H1 (cell line): ENCODE measurements at regions not wholly inside any gene's neighbourhood (a gene's known extent, or its start where the extent isn't known, plus 50 kb on each side); places are given as distances from the start of the nearest gene placed in this dataset.

Experiments
- FOSL1 ChIP-seq: IDR thresholded peaks from 2 replicates; pipeline ENCODE4 v1.6.1; 2011; ENCODE audit warnings: mild to moderate bottlenecking, low read depth, low read length, moderate library complexity; ENCODE audit not compliant: insufficient read depth
- HDAC6 ChIP-seq: IDR thresholded peaks from one replicate; pipeline ENCODE4 v1.7.1; 2012; ENCODE audit warnings: low read depth, mild to moderate bottlenecking, inconsistent platforms, low read length, moderate library complexity
- KDM4A ChIP-seq: IDR thresholded peaks from one replicate; pipeline ENCODE4 v1.7.1; 2012; ENCODE audit warnings: low read depth, mild to moderate bottlenecking, moderate library complexity, low read length, inconsistent platforms; ENCODE audit not compliant: severe bottlenecking
- POLR2A ChIP-seq, 2 experiments: IDR thresholded peaks; 1 replicate in 1 of 2; 2 replicates in 1 of 2; pipeline ENCODE4 v1.6.1; 2011; ENCODE audit warnings: low read depth in 2 of 2, low read length in 2 of 2, mild to moderate bottlenecking in 2 of 2; ENCODE audit errors: control extremely low read depth in 1 of 2
- SIX5 ChIP-seq: IDR thresholded peaks from 2 replicates; pipeline ENCODE4 v1.6.1; 2011; ENCODE audit warnings: mild to moderate bottlenecking, low read depth, low read length
- TAF7 ChIP-seq: optimal IDR thresholded peaks from 2 replicates; pipeline ENCODE3; 2011; ENCODE audit warnings: low read depth, mild to moderate bottlenecking, inconsistent platforms, low read length, moderate library complexity, borderline replicate concordance
- TEAD4 ChIP-seq: IDR thresholded peaks from 2 replicates; pipeline ENCODE4 v1.6.1; 2012; ENCODE audit warnings: low read depth, low read length, inconsistent platforms, mixed read lengths
- TF ChIP-seq, protein P1 (sequence below): fragments of 300-600 bp; sonication (generic); IDR thresholded peaks from 2 replicates; pipeline ENCODE4 v1.7.1; 2012; ENCODE audit warnings: low read length, moderate library complexity, mild to moderate bottlenecking, inconsistent platforms; ENCODE audit not compliant: insufficient replicate concordance

DNA sequence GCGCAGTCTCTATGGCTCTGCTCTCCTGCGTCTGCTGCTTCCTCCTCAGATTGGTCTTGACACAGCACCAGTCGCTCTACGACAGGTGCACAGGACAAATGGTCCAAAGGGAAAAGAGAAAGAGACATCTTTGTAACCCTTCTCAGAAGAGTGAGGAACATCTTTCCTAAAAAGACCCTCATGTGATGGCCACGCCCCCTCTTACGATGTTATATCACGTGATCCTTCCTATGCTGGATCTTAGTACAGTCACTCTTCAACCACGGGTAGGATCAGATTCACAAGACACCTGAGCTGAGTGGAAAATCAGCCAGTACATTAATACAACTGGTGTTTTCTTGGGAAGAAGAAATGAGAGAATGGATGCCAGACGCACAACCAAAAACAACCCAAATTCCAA, 262.2 kb upstream of the CELF2 start (continued):
- TF ChIP-seq, protein P1, sequence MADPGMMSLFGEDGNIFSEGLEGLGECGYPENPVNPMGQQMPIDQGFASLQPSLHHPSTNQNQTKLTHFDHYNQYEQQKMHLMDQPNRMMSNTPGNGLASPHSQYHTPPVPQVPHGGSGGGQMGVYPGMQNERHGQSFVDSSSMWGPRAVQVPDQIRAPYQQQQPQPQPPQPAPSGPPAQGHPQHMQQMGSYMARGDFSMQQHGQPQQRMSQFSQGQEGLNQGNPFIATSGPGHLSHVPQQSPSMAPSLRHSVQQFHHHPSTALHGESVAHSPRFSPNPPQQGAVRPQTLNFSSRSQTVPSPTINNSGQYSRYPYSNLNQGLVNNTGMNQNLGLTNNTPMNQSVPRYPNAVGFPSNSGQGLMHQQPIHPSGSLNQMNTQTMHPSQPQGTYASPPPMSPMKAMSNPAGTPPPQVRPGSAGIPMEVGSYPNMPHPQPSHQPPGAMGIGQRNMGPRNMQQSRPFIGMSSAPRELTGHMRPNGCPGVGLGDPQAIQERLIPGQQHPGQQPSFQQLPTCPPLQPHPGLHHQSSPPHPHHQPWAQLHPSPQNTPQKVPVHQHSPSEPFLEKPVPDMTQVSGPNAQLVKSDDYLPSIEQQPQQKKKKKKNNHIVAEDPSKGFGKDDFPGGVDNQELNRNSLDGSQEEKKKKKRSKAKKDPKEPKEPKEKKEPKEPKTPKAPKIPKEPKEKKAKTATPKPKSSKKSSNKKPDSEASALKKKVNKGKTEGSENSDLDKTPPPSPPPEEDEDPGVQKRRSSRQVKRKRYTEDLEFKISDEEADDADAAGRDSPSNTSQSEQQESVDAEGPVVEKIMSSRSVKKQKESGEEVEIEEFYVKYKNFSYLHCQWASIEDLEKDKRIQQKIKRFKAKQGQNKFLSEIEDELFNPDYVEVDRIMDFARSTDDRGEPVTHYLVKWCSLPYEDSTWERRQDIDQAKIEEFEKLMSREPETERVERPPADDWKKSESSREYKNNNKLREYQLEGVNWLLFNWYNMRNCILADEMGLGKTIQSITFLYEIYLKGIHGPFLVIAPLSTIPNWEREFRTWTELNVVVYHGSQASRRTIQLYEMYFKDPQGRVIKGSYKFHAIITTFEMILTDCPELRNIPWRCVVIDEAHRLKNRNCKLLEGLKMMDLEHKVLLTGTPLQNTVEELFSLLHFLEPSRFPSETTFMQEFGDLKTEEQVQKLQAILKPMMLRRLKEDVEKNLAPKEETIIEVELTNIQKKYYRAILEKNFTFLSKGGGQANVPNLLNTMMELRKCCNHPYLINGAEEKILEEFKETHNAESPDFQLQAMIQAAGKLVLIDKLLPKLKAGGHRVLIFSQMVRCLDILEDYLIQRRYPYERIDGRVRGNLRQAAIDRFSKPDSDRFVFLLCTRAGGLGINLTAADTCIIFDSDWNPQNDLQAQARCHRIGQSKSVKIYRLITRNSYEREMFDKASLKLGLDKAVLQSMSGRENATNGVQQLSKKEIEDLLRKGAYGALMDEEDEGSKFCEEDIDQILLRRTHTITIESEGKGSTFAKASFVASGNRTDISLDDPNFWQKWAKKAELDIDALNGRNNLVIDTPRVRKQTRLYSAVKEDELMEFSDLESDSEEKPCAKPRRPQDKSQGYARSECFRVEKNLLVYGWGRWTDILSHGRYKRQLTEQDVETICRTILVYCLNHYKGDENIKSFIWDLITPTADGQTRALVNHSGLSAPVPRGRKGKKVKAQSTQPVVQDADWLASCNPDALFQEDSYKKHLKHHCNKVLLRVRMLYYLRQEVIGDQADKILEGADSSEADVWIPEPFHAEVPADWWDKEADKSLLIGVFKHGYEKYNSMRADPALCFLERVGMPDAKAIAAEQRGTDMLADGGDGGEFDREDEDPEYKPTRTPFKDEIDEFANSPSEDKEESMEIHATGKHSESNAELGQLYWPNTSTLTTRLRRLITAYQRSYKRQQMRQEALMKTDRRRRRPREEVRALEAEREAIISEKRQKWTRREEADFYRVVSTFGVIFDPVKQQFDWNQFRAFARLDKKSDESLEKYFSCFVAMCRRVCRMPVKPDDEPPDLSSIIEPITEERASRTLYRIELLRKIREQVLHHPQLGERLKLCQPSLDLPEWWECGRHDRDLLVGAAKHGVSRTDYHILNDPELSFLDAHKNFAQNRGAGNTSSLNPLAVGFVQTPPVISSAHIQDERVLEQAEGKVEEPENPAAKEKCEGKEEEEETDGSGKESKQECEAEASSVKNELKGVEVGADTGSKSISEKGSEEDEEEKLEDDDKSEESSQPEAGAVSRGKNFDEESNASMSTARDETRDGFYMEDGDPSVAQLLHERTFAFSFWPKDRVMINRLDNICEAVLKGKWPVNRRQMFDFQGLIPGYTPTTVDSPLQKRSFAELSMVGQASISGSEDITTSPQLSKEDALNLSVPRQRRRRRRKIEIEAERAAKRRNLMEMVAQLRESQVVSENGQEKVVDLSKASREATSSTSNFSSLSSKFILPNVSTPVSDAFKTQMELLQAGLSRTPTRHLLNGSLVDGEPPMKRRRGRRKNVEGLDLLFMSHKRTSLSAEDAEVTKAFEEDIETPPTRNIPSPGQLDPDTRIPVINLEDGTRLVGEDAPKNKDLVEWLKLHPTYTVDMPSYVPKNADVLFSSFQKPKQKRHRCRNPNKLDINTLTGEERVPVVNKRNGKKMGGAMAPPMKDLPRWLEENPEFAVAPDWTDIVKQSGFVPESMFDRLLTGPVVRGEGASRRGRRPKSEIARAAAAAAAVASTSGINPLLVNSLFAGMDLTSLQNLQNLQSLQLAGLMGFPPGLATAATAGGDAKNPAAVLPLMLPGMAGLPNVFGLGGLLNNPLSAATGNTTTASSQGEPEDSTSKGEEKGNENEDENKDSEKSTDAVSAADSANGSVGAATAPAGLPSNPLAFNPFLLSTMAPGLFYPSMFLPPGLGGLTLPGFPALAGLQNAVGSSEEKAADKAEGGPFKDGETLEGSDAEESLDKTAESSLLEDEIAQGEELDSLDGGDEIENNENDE, result no peak
- TF ChIP-seq POLR2A (IDR thresholded peaks at IDR 0.05; ENCODE audit: control extremely low read depth in 1 of 2, low read depth in 2 of 2, low read length in 2 of 2) (no peak), HDAC6 (no peak), FOSL1 (no peak), TAF7 (no peak), TEAD4 (no peak), KDM4A (no peak), SIX5 (no peak)
